ENCODE measurements at regions not wholly inside any gene's neighbourhood (a gene's known extent, or its start where the extent isn't known, plus 50 kb on each side); places are given as distances from the start of the nearest gene placed in this dataset.

GRCh38 chr16:65289022-65289421 lies 167.2 kb upstream of the CDH11 start:
- no peak for ATAC-seq (ENCODE audit: low read depth)
- Mint-ChIP-seq H3K9me3 (peaks cover 3% of the 10 kb centered on the region), H3K36me3 (no peaks in the 10 kb centered on the region), H3K4me1 (no peaks in the 10 kb centered on the region), H3K27ac (no peak overlapping the region), H3K27me3 (no peaks in the 10 kb centered on the region), H3K4me3 (no peak overlapping the region)
- POLR2A ChIA-PET: no interaction called here
- no peak for DNase-seq

- DNase-seq (no peak), ATAC-seq (ENCODE audit: low read depth) (no peak)
- Mint-ChIP-seq H3K27me3 (no peaks in the 10 kb centered on the region), H3K36me3 (no peaks in the 10 kb centered on the region), H3K27ac (no peak overlapping the region), H3K4me1 (no peaks in the 10 kb centered on the region), H3K4me3 (no peak overlapping the region), H3K9me3 (no peaks in the 10 kb centered on the region)
- POLR2A ChIA-PET: no interaction called here
Measured at GRCh38 chr16:65287307-65287706, 165.4 kb upstream of the CDH11 start.

- H3K4me3 Mint-ChIP-seq: no peak overlapping the region
- DNase-seq (no peak), ATAC-seq (ENCODE audit: low read depth) (no peak)
- H3K4me1 Mint-ChIP-seq: no peaks in the 10 kb centered on the region
- no peaks in the 10 kb centered on the region for H3K9me3 Mint-ChIP-seq
- no peaks in the 10 kb centered on the region for H3K36me3 Mint-ChIP-seq
- H3K27me3 Mint-ChIP-seq: no peaks in the 10 kb centered on the region
- POLR2A ChIA-PET: no interaction called here
- no peak overlapping the region for H3K27ac Mint-ChIP-seq
Measured at GRCh38 chr16:65285128-65286048, 163.5 kb upstream of the CDH11 start.

- H3K4me1 Mint-ChIP-seq: no peaks in the 10 kb centered on the region
- DNase-seq (no peak), ATAC-seq (ENCODE audit: low read depth) (no peak)
- H3K36me3 Mint-ChIP-seq: no peaks in the 10 kb centered on the region
- POLR2A ChIA-PET: no interaction called here
- H3K9me3 Mint-ChIP-seq: no peaks in the 10 kb centered on the region
- H3K4me3 Mint-ChIP-seq: no peak overlapping the region
- no peaks in the 10 kb centered on the region for H3K27me3 Mint-ChIP-seq
- H3K27ac Mint-ChIP-seq: no peak overlapping the region
Measured at GRCh38 chr16:65284626-65285025, 162.8 kb upstream of the CDH11 start.

GRCh38 chr16:65283181-65283651 lies 161.4 kb upstream of the CDH11 start:
- H3K36me3 Mint-ChIP-seq: no peaks in the 10 kb centered on the region
- DNase-seq (no peak), ATAC-seq (ENCODE audit: low read depth) (no peak)
- no peaks in the 10 kb centered on the region for H3K27me3 Mint-ChIP-seq
- H3K27ac Mint-ChIP-seq: no peak overlapping the region
- POLR2A ChIA-PET: no interaction called here
- no peaks in the 10 kb centered on the region for H3K9me3 Mint-ChIP-seq
- no peak overlapping the region for H3K4me3 Mint-ChIP-seq
- H3K4me1 Mint-ChIP-seq: no peaks in the 10 kb centered on the region

- POLR2A ChIA-PET: no interaction called here
- DNase-seq (no peak), ATAC-seq (ENCODE audit: low read depth) (no peak)
- Mint-ChIP-seq H3K4me3 (no peak overlapping the region), H3K27me3 (no peaks in the 10 kb centered on the region), H3K27ac (no peak overlapping the region), H3K36me3 (no peaks in the 10 kb centered on the region), H3K4me1 (no peaks in the 10 kb centered on the region), H3K9me3 (no peaks in the 10 kb centered on the region)
Measured at GRCh38 chr16:65281586-65281985, 159.7 kb upstream of the CDH11 start.

- no peaks in the 10 kb centered on the region for H3K4me1 Mint-ChIP-seq
- no peak for ATAC-seq (ENCODE audit: low read depth)
- H3K36me3 Mint-ChIP-seq: no peaks in the 10 kb centered on the region
- no peak overlapping the region for H3K27ac Mint-ChIP-seq
- no peak for DNase-seq
- H3K27me3 Mint-ChIP-seq: no peaks in the 10 kb centered on the region
- POLR2A ChIA-PET: no interaction called here
- H3K9me3 Mint-ChIP-seq: no peaks in the 10 kb centered on the region
- no peak overlapping the region for H3K4me3 Mint-ChIP-seq
Measured at GRCh38 chr16:65280845-65281512, 159.1 kb upstream of the CDH11 start.

- Mint-ChIP-seq H3K4me1 (no peaks in the 10 kb centered on the region), H3K27me3 (no peaks in the 10 kb centered on the region), H3K36me3 (no peaks in the 10 kb centered on the region), H3K4me3 (no peak overlapping the region), H3K27ac (no peak overlapping the region), H3K9me3 (no peaks in the 10 kb centered on the region)
- POLR2A ChIA-PET: no interaction called here
- DNase-seq: no peak
- ATAC-seq (ENCODE audit: low read depth): no peak
Measured at GRCh38 chr16:65279576-65279975, 157.7 kb upstream of the CDH11 start.

- Mint-ChIP-seq H3K27ac (no peak overlapping the region), H3K4me1 (no peaks in the 10 kb centered on the region), H3K27me3 (no peaks in the 10 kb centered on the region), H3K9me3 (no peaks in the 10 kb centered on the region), H3K36me3 (no peaks in the 10 kb centered on the region), H3K4me3 (no peak overlapping the region)
- ATAC-seq (ENCODE audit: low read depth) (no peak), DNase-seq (no peak)
- POLR2A ChIA-PET: no interaction called here
Measured at GRCh38 chr16:65278874-65279273, 157.0 kb upstream of the CDH11 start.

- H3K36me3 Mint-ChIP-seq: no peaks in the 10 kb centered on the region
- no peak overlapping the region for H3K27ac Mint-ChIP-seq
- no peaks in the 10 kb centered on the region for H3K27me3 Mint-ChIP-seq
- H3K4me3 Mint-ChIP-seq: no peak overlapping the region
- H3K9me3 Mint-ChIP-seq: peaks cover 1% of the 10 kb centered on the region
- DNase-seq (no peak), ATAC-seq (ENCODE audit: low read depth) (no peak)
- H3K4me1 Mint-ChIP-seq: no peaks in the 10 kb centered on the region
- POLR2A ChIA-PET: no interaction called here
Measured at GRCh38 chr16:65274566-65274965, 152.7 kb upstream of the CDH11 start.

GRCh38 chr16:65272699-65273414 lies 151.0 kb upstream of the CDH11 start:
- DNase-seq: no peak
- H3K4me1 Mint-ChIP-seq: no peaks in the 10 kb centered on the region
- H3K4me3 Mint-ChIP-seq: no peak overlapping the region
- POLR2A ChIA-PET: no interaction called here
- no peak overlapping the region for H3K27ac Mint-ChIP-seq
- H3K36me3 Mint-ChIP-seq: no peaks in the 10 kb centered on the region
- no peaks in the 10 kb centered on the region for H3K27me3 Mint-ChIP-seq
- peaks cover 3% of the 10 kb centered on the region for H3K9me3 Mint-ChIP-seq
- ATAC-seq (ENCODE audit: low read depth): no peak

- no peak overlapping the region for H3K4me3 Mint-ChIP-seq
- H3K36me3 Mint-ChIP-seq: no peaks in the 10 kb centered on the region
- no peak overlapping the region for H3K27ac Mint-ChIP-seq
- no peaks in the 10 kb centered on the region for H3K4me1 Mint-ChIP-seq
- ATAC-seq (ENCODE audit: low read depth): no peak
- no peak for DNase-seq
- H3K27me3 Mint-ChIP-seq: no peaks in the 10 kb centered on the region
- peaks cover 3% of the 10 kb centered on the region for H3K9me3 Mint-ChIP-seq
- POLR2A ChIA-PET: no interaction called here
Measured at GRCh38 chr16:65271996-65272395, 150.1 kb upstream of the CDH11 start.

GRCh38 chr16:65268331-65268730 lies 146.5 kb upstream of the CDH11 start:
- Mint-ChIP-seq H3K4me3 (no peak overlapping the region), H3K27me3 (no peaks in the 10 kb centered on the region), H3K4me1 (no peaks in the 10 kb centered on the region), H3K36me3 (no peaks in the 10 kb centered on the region), H3K9me3 (peaks cover 4% of the 10 kb centered on the region), H3K27ac (no peak overlapping the region)
- DNase-seq (no peak), ATAC-seq (ENCODE audit: low read depth) (no peak)
- POLR2A ChIA-PET: no interaction called here

- H3K4me3 Mint-ChIP-seq: no peak overlapping the region
- no peaks in the 10 kb centered on the region for H3K27me3 Mint-ChIP-seq
- peaks cover 3% of the 10 kb centered on the region for H3K9me3 Mint-ChIP-seq
- DNase-seq: no peak
- H3K4me1 Mint-ChIP-seq: no peaks in the 10 kb centered on the region
- no peak for ATAC-seq (ENCODE audit: low read depth)
- no peak overlapping the region for H3K27ac Mint-ChIP-seq
- POLR2A ChIA-PET: no interaction called here
- H3K36me3 Mint-ChIP-seq: no peaks in the 10 kb centered on the region
Measured at GRCh38 chr16:65263896-65264295, 142.0 kb upstream of the CDH11 start.

All from activated naive CD8-positive, alpha-beta T cell treated with anti-CD3 and anti-CD28 coated beads, Interleukin-2, amount 10 ng/mL, durations not matched to agents 7 days and 5 days (primary cell).